ENCODE measurements at regions not wholly inside any gene's neighbourhood (a gene's known extent, or its start where the extent isn't known, plus 50 kb on each side); places are given as distances from the start of the nearest gene placed in this dataset.

DNA sequence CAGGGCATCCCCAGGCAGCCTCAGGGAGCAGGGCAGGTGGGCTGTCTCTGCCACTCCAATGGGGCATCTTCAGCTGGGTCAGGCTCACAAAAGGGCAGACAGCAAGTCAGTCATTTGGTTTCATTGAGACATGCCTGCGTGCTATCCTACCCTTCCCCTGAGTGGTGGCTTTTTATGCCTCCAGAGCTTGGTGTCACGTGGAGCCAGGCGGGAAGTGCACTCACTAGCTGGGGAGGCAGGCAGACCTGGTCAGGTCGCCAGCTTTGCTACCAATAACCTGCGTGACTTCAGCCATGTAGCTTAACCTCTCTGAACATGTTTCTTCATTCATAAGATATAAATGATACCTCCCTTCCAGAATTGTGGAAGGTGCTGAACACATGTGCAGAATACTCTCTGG lies 415.0 kb downstream of the SOX9 start:
- intact Hi-C loops (cut with DNase I), result no loop called here

DNA sequence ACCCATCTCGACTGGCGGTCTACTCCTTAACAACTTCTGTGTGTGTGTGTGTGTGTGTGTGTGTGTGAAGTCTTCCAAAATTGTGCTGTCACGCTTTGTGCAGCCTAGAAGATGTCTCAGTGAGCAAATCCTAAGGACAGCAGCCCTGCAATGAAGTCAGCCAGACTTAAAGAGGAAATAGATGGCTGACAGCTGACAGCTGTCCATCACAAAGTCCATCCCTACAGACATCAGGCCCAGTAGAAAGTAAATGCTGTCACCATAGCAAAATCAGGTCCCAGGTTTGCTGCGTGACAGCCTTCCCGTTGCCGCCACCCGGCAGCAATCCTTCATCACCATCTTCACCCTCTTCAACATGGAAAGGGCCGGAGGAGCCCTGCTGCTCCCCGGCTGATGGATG lies 416.0 kb downstream of the SOX9 start:
- Histone ChIP-seq H3K4me1 (peaks cover 12% of the 10 kb centered on the region), H3K27me3 (no peaks in the 10 kb centered on the region), H3K36me3 (no peaks in the 10 kb centered on the region), H3K4me3 (no peak overlapping the region), H3K27ac (no peak overlapping the region), H3K9me3 (no peaks in the 10 kb centered on the region)
- TF ChIP-seq POLR2A (IDR thresholded peaks at IDR 0.05) (no peak), POLR2AphosphoS5 (IDR thresholded peaks at IDR 0.05; ENCODE audit: insufficient read depth in 1 of 2, low read depth in 1 of 2) (no peak)
- TF ChIP-seq, protein P1, sequence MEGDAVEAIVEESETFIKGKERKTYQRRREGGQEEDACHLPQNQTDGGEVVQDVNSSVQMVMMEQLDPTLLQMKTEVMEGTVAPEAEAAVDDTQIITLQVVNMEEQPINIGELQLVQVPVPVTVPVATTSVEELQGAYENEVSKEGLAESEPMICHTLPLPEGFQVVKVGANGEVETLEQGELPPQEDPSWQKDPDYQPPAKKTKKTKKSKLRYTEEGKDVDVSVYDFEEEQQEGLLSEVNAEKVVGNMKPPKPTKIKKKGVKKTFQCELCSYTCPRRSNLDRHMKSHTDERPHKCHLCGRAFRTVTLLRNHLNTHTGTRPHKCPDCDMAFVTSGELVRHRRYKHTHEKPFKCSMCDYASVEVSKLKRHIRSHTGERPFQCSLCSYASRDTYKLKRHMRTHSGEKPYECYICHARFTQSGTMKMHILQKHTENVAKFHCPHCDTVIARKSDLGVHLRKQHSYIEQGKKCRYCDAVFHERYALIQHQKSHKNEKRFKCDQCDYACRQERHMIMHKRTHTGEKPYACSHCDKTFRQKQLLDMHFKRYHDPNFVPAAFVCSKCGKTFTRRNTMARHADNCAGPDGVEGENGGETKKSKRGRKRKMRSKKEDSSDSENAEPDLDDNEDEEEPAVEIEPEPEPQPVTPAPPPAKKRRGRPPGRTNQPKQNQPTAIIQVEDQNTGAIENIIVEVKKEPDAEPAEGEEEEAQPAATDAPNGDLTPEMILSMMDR (IDR thresholded peaks at IDR 0.05), result no peak
- intact Hi-C loops (cut with DNase I), result no loop called here
- no peak for DNase-seq (ENCODE audit: extremely low spot score in 2 of 2)

More for the DNA sequence above, 415.0 kb downstream of the SOX9 start:
- Histone ChIP-seq H3K4me3 (no peak overlapping the region), H3K9me3 (no peaks in the 10 kb centered on the region), H3K27ac (no peak overlapping the region), H3K4me1 (peaks cover 12% of the 10 kb centered on the region), H3K36me3 (no peaks in the 10 kb centered on the region), H3K27me3 (no peaks in the 10 kb centered on the region)
- TF ChIP-seq POLR2A (IDR thresholded peaks at IDR 0.05) (no peak), POLR2AphosphoS5 (IDR thresholded peaks at IDR 0.05; ENCODE audit: insufficient read depth in 1 of 2, low read depth in 1 of 2) (no peak)
- TF ChIP-seq, protein P1 (IDR thresholded peaks at IDR 0.05), result no peak
- DNase-seq (ENCODE audit: extremely low spot score in 2 of 2), result no peak

DNA sequence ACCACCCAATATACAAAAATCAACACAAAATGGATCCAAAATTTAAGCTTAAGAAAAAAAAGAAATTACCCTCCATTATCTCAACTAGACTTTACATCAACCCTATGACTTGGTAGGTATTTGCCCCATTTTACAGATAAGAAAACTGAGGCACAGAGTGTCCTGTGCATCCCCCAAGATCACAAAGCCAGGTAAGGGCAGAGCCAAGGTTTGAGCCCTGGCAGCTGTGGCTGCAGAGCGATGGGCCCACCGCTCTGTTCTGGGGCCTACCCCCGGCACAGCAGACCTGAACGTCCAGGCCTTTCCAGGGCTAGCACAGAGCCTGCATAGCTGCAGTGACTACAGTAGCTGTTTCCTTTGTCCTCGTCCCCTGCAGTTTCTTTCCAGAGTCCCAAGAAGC lies 417.6 kb downstream of the SOX9 start:
- intact Hi-C loops (cut with DNase I), result no loop called here

DNA sequence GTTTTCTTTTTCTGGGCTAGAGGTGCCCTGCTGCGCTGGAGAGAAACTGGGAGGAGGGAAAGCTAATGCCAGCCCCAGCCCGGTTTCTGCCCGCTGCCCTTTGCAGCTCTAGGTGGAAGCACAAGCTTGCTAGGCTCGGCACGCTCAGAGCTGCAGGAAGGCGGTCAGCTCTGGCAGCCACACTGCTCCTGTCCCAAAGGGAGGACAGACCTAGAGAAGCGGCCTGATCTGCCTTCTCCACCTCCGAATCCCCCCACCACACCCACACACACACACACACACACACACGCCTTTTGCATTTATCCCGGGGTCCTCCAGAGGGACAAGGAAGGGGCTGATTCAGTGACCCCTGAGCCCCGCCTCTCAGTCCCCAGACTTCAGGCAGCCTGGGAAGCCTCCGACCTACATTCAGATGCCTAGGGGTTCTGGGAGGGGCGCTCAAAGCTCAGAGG lies 418.1 kb downstream of the SOX9 start:
- H3K27me3 ChIP-seq, result no peaks in the 10 kb centered on the region
- intact Hi-C loops (cut with DNase I), result no loop called here
- H3K9me3 ChIP-seq, result no peaks in the 10 kb centered on the region
- no peak overlapping the region for H3K27ac ChIP-seq
- no peaks in the 10 kb centered on the region for H3K36me3 ChIP-seq
- TF ChIP-seq POLR2A (IDR thresholded peaks at IDR 0.05) (no peak), POLR2AphosphoS5 (IDR thresholded peaks at IDR 0.05; ENCODE audit: insufficient read depth in 1 of 2, low read depth in 1 of 2) (no peak)
- TF ChIP-seq, protein P1 (IDR thresholded peaks at IDR 0.05), result no peak
- no peak for DNase-seq (ENCODE audit: extremely low spot score in 2 of 2)
- H3K4me3 ChIP-seq, result no peak overlapping the region
- peaks cover 12% of the 10 kb centered on the region for H3K4me1 ChIP-seq

More for the DNA sequence above, 417.6 kb downstream of the SOX9 start:
- Histone ChIP-seq H3K4me1 (peaks cover 12% of the 10 kb centered on the region), H3K27me3 (no peaks in the 10 kb centered on the region), H3K9me3 (no peaks in the 10 kb centered on the region), H3K4me3 (no peak overlapping the region), H3K27ac (no peak overlapping the region), H3K36me3 (no peaks in the 10 kb centered on the region)
- DNase-seq (ENCODE audit: extremely low spot score in 2 of 2), result no peak
- no peak for TF ChIP-seq POLR2AphosphoS5 (IDR thresholded peaks at IDR 0.05; ENCODE audit: insufficient read depth in 1 of 2, low read depth in 1 of 2)

DNA sequence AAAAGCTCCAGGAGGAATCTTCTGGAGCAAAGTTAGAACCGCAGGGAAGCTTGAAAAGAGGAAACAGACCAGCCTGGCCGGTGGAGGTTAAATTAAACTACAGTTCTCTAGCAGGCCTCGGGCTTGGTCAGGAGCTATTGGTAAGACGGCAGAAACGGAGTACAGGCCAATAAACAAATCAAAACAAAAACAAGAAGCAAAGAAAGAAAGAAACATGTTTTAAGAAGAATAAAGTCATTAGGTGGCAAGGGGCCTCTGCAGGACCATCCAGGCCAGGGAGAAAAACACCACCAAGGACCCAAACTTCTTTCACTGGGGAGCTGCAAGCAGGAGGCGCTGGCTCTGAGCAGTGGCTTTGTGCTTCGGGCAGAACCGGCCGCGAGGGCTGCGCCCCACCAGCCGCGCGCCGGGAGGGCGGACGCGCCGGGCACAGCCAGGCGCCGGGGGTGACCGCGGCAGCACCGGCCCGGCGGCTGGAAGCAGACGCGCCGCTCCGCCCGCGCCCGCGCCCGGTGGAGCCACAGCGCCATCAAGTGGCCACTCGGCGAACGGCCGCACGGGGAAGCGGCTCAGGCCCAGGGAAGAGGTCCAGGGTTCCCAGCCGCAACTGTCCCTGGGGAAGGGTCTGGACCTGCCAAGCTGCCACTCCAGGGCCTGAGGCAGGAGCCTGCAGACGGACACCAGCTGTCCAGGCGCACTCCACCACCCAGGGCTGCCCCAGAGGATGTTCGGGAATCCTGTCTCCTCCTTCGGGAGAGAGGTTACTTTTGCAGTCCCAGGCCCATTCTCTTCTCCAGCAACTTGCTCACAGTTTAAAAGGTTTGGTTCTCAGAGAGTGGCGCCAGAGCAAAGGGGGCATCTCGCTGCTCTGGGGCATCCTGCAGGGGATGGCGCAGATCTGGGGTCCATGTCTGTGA lies 419.4 kb downstream of the SOX9 start:
- no peak for DNase-seq (ENCODE audit: extremely low spot score in 2 of 2)
- peak overlapping the region in 1 of 2 donors; percentile 10 for H3K4me3 ChIP-seq
- intact Hi-C loops (cut with DNase I), result no loop called here
- H3K27ac ChIP-seq, result no peak overlapping the region
- no peaks in the 10 kb centered on the region for H3K27me3 ChIP-seq
- H3K36me3 ChIP-seq, result no peaks in the 10 kb centered on the region
- TF ChIP-seq POLR2A (IDR thresholded peaks at IDR 0.05) (no peak), POLR2AphosphoS5 (IDR thresholded peaks at IDR 0.05; ENCODE audit: insufficient read depth in 1 of 2, low read depth in 1 of 2) (no peak)
- TF ChIP-seq, protein P1 (IDR thresholded peaks at IDR 0.05), result peak; percentile 73 to 87 (median 82)
- peaks cover 12% of the 10 kb centered on the region for H3K4me1 ChIP-seq
- no peaks in the 10 kb centered on the region for H3K9me3 ChIP-seq

All from vagina (tissue), 2 donors.